ENCODE measurements at regions not wholly inside any gene's neighbourhood (a gene's known extent, or its start where the extent isn't known, plus 50 kb on each side); places are given as distances from the start of the nearest gene placed in this dataset.

- TF ChIP-seq CTCF (IDR thresholded peaks at IDR 0.05 in 8 of 11, conservative IDR thresholded peaks at IDR 0.05 in 3 of 11) (no peak), POLR2A (IDR thresholded peaks at IDR 0.05) (no peak), POLR2AphosphoS5 (IDR thresholded peaks at IDR 0.05) (no peak)
- H3K27me3 ChIP-seq (replicated peaks in 1 of 7): no peaks in the 10 kb centered on the region
- WGBS, 5 donors: 64 to 78% (median 69%) methylated on average over 1 of the region's 1 CpG
- H3K4me1 ChIP-seq: no peaks in the 10 kb centered on the region
- H3K9me3 ChIP-seq: peaks cover 0 to 7% (median 0%) of the 10 kb centered on the region in 8 donors
- H3K36me3 ChIP-seq: no peaks in the 10 kb centered on the region
- no peak for DNase-seq
- no peak overlapping the region for H3K27ac ChIP-seq
- intact Hi-C loops (cut with DNase I; ENCODE audit: low total_unique reads): no loop called here
- no peak overlapping the region for H3K4me3 ChIP-seq
These were observed 415.2 kb downstream of the DNAH5 start for GRCh38 chr5:13529300-13529699.

DNA sequence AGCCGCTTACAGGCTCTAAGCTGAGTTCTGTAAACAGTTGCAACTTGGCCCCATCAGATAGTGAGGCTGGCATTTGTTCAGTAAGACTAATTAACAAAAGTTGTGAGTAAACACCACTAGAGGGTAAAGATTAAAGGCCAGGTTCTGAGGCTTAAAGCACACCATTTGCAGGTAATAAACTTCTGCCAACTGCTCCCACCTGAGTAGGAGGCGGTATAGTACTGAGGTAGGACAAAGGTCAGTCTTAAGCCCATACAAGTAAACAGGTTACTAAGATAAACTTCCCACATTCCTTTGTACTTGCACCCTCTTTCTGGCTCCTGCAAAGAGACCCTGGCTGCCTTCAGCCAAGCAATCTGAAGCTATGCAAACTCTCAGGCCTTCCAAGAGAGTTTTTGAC, 419.6 kb downstream of the DNAH5 start:
- TF ChIP-seq POLR2AphosphoS5 (IDR thresholded peaks at IDR 0.05) (no peak), POLR2A (IDR thresholded peaks at IDR 0.05) (no peak), CTCF (IDR thresholded peaks at IDR 0.05 in 8 of 11, conservative IDR thresholded peaks at IDR 0.05 in 3 of 11) (no peak)
- no peaks in the 10 kb centered on the region for H3K27me3 ChIP-seq (replicated peaks in 1 of 7)
- no peak overlapping the region for H3K4me3 ChIP-seq
- no peak overlapping the region for H3K27ac ChIP-seq
- WGBS, 5 donors: 72 to 88% (median 80%) methylated on average over 2 of the region's 2 CpGs
- DNase-seq: no peak
- no peaks in the 10 kb centered on the region for H3K4me1 ChIP-seq
- intact Hi-C loops (cut with DNase I; ENCODE audit: low total_unique reads): no loop called here
- H3K9me3 ChIP-seq: peaks cover 0 to 5% (median 0%) of the 10 kb centered on the region in 8 donors
- H3K36me3 ChIP-seq: no peaks in the 10 kb centered on the region

DNA sequence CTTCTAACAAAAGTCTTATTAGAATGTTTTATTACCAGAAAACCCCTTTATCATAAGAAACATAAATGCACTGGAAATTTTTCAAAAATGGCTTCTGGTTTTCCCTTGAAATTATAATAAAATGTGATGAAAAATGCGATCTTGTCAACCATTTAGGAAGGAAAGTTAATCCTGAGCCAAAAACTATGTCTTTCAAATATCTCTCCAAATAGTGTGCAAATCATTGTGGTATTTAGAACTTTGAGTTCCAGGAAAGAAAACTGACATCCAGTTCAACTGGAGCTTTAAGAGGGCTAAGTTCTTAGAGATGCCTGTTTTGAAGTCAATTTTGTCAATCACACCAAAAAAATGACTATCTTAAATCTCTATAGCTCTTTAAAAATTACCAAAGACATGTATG, 425.4 kb downstream of the DNAH5 start:
- Histone ChIP-seq H3K27ac (no peak overlapping the region), H3K4me1 (no peaks in the 10 kb centered on the region), H3K9me3 (peaks cover 0 to 4% (median 0%) of the 10 kb centered on the region in 8 donors), H3K27me3 (replicated peaks in 1 of 7) (no peaks in the 10 kb centered on the region), H3K4me3 (no peak overlapping the region), H3K36me3 (no peaks in the 10 kb centered on the region)
- DNase-seq: no peak
- intact Hi-C loops (cut with DNase I; ENCODE audit: low total_unique reads): no loop called here
- WGBS, 5 donors: 71 to 93% (median 84%) methylated on average over 1 of the region's 1 CpG
- TF ChIP-seq POLR2AphosphoS5 (IDR thresholded peaks at IDR 0.05) (no peak), CTCF (IDR thresholded peaks at IDR 0.05 in 8 of 11, conservative IDR thresholded peaks at IDR 0.05 in 3 of 11) (no peak), POLR2A (IDR thresholded peaks at IDR 0.05) (no peak)

GRCh38 chr5:13516195-13516594, 428.3 kb downstream of the DNAH5 start:
- TF ChIP-seq POLR2A (IDR thresholded peaks at IDR 0.05): no peak
- TF ChIP-seq CTCF (IDR thresholded peaks at IDR 0.05 in 8 of 11, conservative IDR thresholded peaks at IDR 0.05 in 3 of 11): no peak
- TF ChIP-seq POLR2AphosphoS5 (IDR thresholded peaks at IDR 0.05): no peak
- Histone ChIP-seq H3K27me3 (replicated peaks in 1 of 7) (no peaks in the 10 kb centered on the region), H3K9me3 (no peaks in the 10 kb centered on the region), H3K27ac (no peak overlapping the region), H3K4me1 (no peaks in the 10 kb centered on the region), H3K36me3 (no peaks in the 10 kb centered on the region), H3K4me3 (no peak overlapping the region)
- 94 to 100% (median 100%) methylated on average over 1 of the region's 1 CpG for WGBS, 5 donors
- intact Hi-C loops (cut with DNase I; ENCODE audit: low total_unique reads): no loop called here
- no peak for DNase-seq
